Right cardiac atrium (tissue), 5 donors: ENCODE measurements at regions not wholly inside any gene's neighbourhood (a gene's known extent, or its start where the extent isn't known, plus 50 kb on each side); places are given as distances from the start of the nearest gene placed in this dataset.

Source experiments
- ATAC-seq, 2 donors: fragments of 200-7000 bp; cut with Tn5 transposase; one replicate each; pipeline versions ENCODE4 v1.8.0 to v1.9.1; 2020; ENCODE audit warnings: moderate library complexity in 2 of 2, mild to moderate bottlenecking in 1 of 2
- DNase-seq, 3 donors: peaks; one replicate each; pipeline ENCODE4 v3.0.0-alpha.2; 2020
- H3K27ac ChIP-seq: one replicate; pipeline ENCODE4 v1.5.1; 2013; ENCODE audit warnings: mild to moderate bottlenecking, low read length, control low read depth, moderate library complexity
- H3K27me3 ChIP-seq: one replicate; pipeline ENCODE4 v1.6.1; 2013; ENCODE audit not compliant: control insufficient read depth, insufficient read depth
- H3K4me1 ChIP-seq: one replicate; pipeline ENCODE4 v1.6.1; 2013; ENCODE audit warnings: low read length; ENCODE audit not compliant: control insufficient read depth, insufficient read depth
- H3K4me3 ChIP-seq: one replicate; pipeline ENCODE4 v1.5.1; 2013; ENCODE audit warnings: low read length, control low read depth
- H3K9me3 ChIP-seq: one replicate; pipeline ENCODE4 v1.6.1; 2013; ENCODE audit warnings: low read length; ENCODE audit not compliant: control insufficient read depth
- WGBS: extraction: QIAGEN DNeasy Blood & Tissue Kit; methylation state at CpG from one replicate; pipeline ENCODE4 v1.1.7; 2013; 5-methylcytosine and 5-hydroxymethylcytosine counted together
- intact Hi-C, 4 donors: fragments of 100-400 bp; cut with DNase I; formaldehyde crosslinking; loops; one replicate each; pipeline versions ENCODE4 v1.11.0 to v1.14.0; 2022 to 2023
- donor health status: healthy with polysubstance abuse.
- donor health status: DM: no; HTN: yes; CAD: no.
- donor health status: DM: no; HTN: no; CAD: no.
- donor health status: DM: no; HTN: yes; CAD: no; lungs with severe emphysema.
- donor health status: DM: yes; HTN: yes; CAD: no.

- no peak for ATAC-seq
- WGBS: 69% methylated on average over 1 of the region's 1 CpG
Observed at GRCh38 chr18:73093687-73094250, 226.0 kb upstream of the NETO1 start.

GRCh38 chr18:73088445-73088844, 220.7 kb upstream of the NETO1 start:
- Histone ChIP-seq H3K9me3 (no peaks in the 10 kb centered on the region), H3K4me1 (no peaks in the 10 kb centered on the region), H3K4me3 (no peak overlapping the region), H3K27ac (no peak overlapping the region), H3K27me3 (no peaks in the 10 kb centered on the region)
- intact Hi-C loops: no loop called here
- ATAC-seq: no peak
- no peak for DNase-seq
- 88% methylated on average over 1 of the region's 1 CpG for WGBS

More at GRCh38 chr18:73093687-73094250, 226.0 kb upstream of the NETO1 start:
- H3K4me1 ChIP-seq: no peaks in the 10 kb centered on the region
- no peaks in the 10 kb centered on the region for H3K9me3 ChIP-seq
- no peak overlapping the region for H3K4me3 ChIP-seq
- H3K27me3 ChIP-seq: no peaks in the 10 kb centered on the region
- H3K27ac ChIP-seq: no peak overlapping the region
- intact Hi-C loops: no loop called here
- DNase-seq: no peak

- Histone ChIP-seq H3K4me1 (no peaks in the 10 kb centered on the region), H3K9me3 (no peaks in the 10 kb centered on the region), H3K27me3 (no peaks in the 10 kb centered on the region), H3K27ac (no peak overlapping the region), H3K4me3 (no peak overlapping the region)
- DNase-seq: no peak
- intact Hi-C loops: no loop called here
- WGBS: 68% methylated on average over 8 of the region's 8 CpGs
- no peak for ATAC-seq
Observed at GRCh38 chr18:73087282-73087977, 219.6 kb upstream of the NETO1 start.

- Histone ChIP-seq H3K27ac (no peak overlapping the region), H3K27me3 (no peaks in the 10 kb centered on the region), H3K9me3 (no peaks in the 10 kb centered on the region), H3K4me3 (no peak overlapping the region), H3K4me1 (no peaks in the 10 kb centered on the region)
- 74% methylated on average over 2 of the region's 2 CpGs for WGBS
- intact Hi-C loops: no loop called here
- DNase-seq: no peak
- ATAC-seq: no peak
Observed at GRCh38 chr18:73079920-73080319, 212.1 kb upstream of the NETO1 start.

- no peaks in the 10 kb centered on the region for H3K27me3 ChIP-seq
- no peak overlapping the region for H3K27ac ChIP-seq
- WGBS: 77% methylated on average over 4 of the region's 4 CpGs
- no peaks in the 10 kb centered on the region for H3K4me1 ChIP-seq
- H3K4me3 ChIP-seq: no peak overlapping the region
- intact Hi-C loops: no loop called here
- DNase-seq (no peak), ATAC-seq (no peak)
- H3K9me3 ChIP-seq: no peaks in the 10 kb centered on the region
Observed at GRCh38 chr18:73060666-73061288, 193.0 kb upstream of the NETO1 start.

- no peaks in the 10 kb centered on the region for H3K27me3 ChIP-seq
- ATAC-seq (no peak), DNase-seq (no peak)
- H3K4me1 ChIP-seq: no peaks in the 10 kb centered on the region
- H3K4me3 ChIP-seq: no peak overlapping the region
- 51% methylated on average over 2 of the region's 2 CpGs for WGBS
- intact Hi-C loops: no loop called here
- no peak overlapping the region for H3K27ac ChIP-seq
- H3K9me3 ChIP-seq: no peaks in the 10 kb centered on the region
Observed at GRCh38 chr18:73059280-73059679, 191.5 kb upstream of the NETO1 start.

- intact Hi-C loops: no loop called here
Observed at GRCh38 chr18:73047688-73048087, 179.9 kb upstream of the NETO1 start.

GRCh38 chr18:73045037-73045436, 177.2 kb upstream of the NETO1 start:
- Histone ChIP-seq H3K4me3 (no peak overlapping the region), H3K27ac (no peak overlapping the region), H3K9me3 (no peaks in the 10 kb centered on the region), H3K27me3 (no peaks in the 10 kb centered on the region), H3K4me1 (no peaks in the 10 kb centered on the region)
- intact Hi-C loops: no loop called here
- no peak for DNase-seq
- WGBS: 74% methylated on average over 5 of the region's 5 CpGs
- ATAC-seq: no peak

More at GRCh38 chr18:73047688-73048087, 179.9 kb upstream of the NETO1 start:
- DNase-seq: no peak
- H3K27me3 ChIP-seq: no peaks in the 10 kb centered on the region
- no peak overlapping the region for H3K4me3 ChIP-seq
- no peaks in the 10 kb centered on the region for H3K4me1 ChIP-seq
- no peaks in the 10 kb centered on the region for H3K9me3 ChIP-seq
- no peak overlapping the region for H3K27ac ChIP-seq
- no peak for ATAC-seq

- ATAC-seq (no peak), DNase-seq (no peak)
- Histone ChIP-seq H3K27ac (no peak overlapping the region), H3K9me3 (no peaks in the 10 kb centered on the region), H3K4me1 (no peaks in the 10 kb centered on the region), H3K4me3 (no peak overlapping the region), H3K27me3 (no peaks in the 10 kb centered on the region)
- intact Hi-C loops: no loop called here
Observed at GRCh38 chr18:73043611-73044010, 175.8 kb upstream of the NETO1 start.

GRCh38 chr18:73043211-73043610, 175.4 kb upstream of the NETO1 start:
- Histone ChIP-seq H3K27me3 (no peaks in the 10 kb centered on the region), H3K4me3 (no peak overlapping the region), H3K27ac (no peak overlapping the region), H3K4me1 (no peaks in the 10 kb centered on the region), H3K9me3 (no peaks in the 10 kb centered on the region)
- 8% methylated on average over 4 of the region's 4 CpGs for WGBS
- intact Hi-C loops: no loop called here
- ATAC-seq: no peak
- DNase-seq: no peak

GRCh38 chr18:73040247-73040646, 172.5 kb upstream of the NETO1 start:
- intact Hi-C loops: no loop called here
- no peak overlapping the region for H3K27ac ChIP-seq
- H3K4me1 ChIP-seq: no peaks in the 10 kb centered on the region
- no peaks in the 10 kb centered on the region for H3K27me3 ChIP-seq
- no peak for DNase-seq
- 74% methylated on average over 4 of the region's 4 CpGs for WGBS
- ATAC-seq: no peak
- H3K4me3 ChIP-seq: no peak overlapping the region
- H3K9me3 ChIP-seq: no peaks in the 10 kb centered on the region
